ENCODE measurements at regions not wholly inside any gene's neighbourhood (a gene's known extent, or its start where the extent isn't known, plus 50 kb on each side); places are given as distances from the start of the nearest gene placed in this dataset.

GRCh38 chr5:34450338-34450737 lies 205.8 kb upstream of the RAI14 start:
- TF ChIP-seq, protein P1, sequence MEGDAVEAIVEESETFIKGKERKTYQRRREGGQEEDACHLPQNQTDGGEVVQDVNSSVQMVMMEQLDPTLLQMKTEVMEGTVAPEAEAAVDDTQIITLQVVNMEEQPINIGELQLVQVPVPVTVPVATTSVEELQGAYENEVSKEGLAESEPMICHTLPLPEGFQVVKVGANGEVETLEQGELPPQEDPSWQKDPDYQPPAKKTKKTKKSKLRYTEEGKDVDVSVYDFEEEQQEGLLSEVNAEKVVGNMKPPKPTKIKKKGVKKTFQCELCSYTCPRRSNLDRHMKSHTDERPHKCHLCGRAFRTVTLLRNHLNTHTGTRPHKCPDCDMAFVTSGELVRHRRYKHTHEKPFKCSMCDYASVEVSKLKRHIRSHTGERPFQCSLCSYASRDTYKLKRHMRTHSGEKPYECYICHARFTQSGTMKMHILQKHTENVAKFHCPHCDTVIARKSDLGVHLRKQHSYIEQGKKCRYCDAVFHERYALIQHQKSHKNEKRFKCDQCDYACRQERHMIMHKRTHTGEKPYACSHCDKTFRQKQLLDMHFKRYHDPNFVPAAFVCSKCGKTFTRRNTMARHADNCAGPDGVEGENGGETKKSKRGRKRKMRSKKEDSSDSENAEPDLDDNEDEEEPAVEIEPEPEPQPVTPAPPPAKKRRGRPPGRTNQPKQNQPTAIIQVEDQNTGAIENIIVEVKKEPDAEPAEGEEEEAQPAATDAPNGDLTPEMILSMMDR (IDR thresholded peaks at IDR 0.05; ENCODE audit: low read depth, low read length): no peak
- no peak for TF ChIP-seq EZH2phosphoT487 (IDR thresholded peaks at IDR 0.05; ENCODE audit: low read depth)

Measured in OCI-LY3 (cell line).